GM19468 (cell line): ENCODE measurements at regions not wholly inside any gene's neighbourhood (a gene's known extent, or its start where the extent isn't known, plus 50 kb on each side); places are given as distances from the start of the nearest gene placed in this dataset.
"Not testable (repeated sequence)": the region's sequence is repeated elsewhere in the genome, so short reads cannot be mapped to it uniquely, and the experiment has no call there.

Experiments
- ATAC-seq: cut with Tn5 transposase; IDR thresholded peaks from one replicate; pipeline ENCODE4 v1.9.1; 2021; ENCODE audit warnings: mild to moderate bottlenecking, moderate library complexity, moderate number of reproducible peaks; ENCODE audit not compliant: unreplicated experiment; ENCODE audit errors: extremely low read depth

DNA sequence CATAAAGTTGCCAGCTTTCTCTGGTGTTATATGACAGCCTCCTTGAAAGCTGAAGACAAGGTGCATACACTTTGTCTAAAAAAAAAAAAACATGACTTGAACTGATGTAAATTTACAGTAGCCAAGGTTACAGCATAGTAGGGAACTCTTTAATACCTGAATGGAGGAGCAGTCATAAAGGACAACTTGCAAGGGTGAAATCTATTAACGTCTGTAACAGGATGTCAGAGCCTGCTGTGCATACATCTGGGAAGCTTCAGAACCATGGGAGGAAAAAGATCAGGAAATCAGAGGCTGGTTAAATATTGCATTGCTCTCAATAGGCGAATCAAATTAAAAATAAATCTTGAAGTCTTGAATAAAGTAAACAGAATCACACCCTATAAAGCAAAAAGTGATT lies 484.0 kb upstream of the CTSO start:
- no peak for ATAC-seq

DNA sequence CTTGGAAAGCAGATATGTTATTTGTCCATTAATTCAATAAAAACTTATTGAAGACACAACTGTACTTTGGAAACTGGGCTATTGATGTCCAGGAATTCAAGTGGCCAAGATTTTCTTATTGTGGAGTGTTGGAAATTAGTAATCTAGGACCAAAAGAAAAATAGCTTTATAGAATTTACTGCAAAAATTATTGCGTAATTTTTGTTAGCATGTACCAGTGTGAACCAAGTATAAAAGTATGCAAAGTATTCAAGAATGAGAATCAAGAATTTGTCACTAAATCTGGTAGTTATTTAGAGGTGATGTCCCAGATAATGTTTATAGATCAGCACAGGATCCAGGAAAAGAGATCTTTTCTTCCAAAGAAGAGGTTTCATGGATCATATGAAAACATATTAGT lies 468.9 kb upstream of the CTSO start:
- ATAC-seq, result no peak

DNA sequence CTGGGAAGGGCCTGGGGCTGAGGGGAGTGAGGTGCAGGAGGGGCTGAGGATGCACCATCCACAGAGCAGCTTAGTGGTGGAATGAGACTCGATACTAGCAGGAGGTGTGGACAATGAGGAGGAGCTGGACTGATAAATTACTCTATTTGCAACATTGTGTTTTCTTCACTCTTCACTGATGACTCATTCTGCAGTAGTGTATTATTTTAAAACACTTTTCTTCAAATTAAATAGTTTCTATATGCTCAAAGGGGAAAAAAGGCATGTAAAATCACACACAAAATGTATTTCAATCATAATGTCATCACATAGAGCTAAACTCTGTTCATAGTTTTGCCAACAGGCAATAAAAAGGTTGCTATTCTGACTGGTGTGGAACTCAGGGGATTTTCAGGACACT lies 467.0 kb upstream of the CTSO start:
- ATAC-seq, result no peak

DNA sequence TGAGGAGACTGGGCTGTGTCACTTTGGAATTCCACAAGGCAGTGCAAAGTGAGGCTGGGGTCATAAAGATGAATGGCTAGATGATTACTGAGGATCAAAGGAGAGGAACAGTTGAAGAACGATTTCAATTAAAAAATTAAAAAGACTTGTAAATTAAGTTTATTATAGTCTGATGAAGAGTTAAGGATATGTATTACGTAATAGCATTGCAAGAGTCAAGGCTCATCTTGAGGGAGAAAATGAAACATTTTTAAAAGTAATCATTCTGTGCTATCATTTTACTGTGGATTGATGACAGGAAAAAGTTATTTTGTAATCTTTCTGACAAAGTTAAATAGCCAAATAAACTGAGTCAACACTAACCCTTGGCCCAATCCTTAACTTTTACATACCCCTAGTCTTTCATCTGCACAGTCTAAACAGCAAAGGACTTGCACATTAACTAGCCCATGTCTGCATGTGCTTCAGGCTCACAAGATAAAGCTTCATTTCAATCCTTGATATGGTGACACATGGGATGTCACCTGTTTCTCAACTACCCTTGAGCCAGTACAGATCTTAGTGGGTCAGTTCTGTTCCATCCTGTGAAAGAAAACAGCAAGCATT lies 465.5 kb upstream of the CTSO start:
- no peak for ATAC-seq

DNA sequence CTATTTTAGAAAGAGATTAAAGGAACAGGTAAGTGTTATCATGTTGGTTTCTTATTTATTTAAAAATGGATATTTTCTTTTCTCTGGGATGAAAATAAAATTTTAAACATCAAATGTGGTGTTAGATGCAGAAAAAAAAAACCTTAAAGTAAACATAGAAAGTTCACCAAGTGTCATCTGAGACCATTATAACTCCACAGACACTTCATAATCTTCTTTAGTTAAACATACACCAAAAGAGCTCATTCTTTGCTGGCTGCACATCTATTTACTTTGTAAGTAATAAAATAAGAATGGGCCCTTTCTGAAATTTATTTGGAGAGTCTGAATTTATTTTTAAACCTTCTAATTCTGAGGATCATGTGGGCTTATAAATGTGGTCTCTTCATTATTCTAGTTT lies 460.7 kb upstream of the CTSO start:
- no peak for ATAC-seq

DNA sequence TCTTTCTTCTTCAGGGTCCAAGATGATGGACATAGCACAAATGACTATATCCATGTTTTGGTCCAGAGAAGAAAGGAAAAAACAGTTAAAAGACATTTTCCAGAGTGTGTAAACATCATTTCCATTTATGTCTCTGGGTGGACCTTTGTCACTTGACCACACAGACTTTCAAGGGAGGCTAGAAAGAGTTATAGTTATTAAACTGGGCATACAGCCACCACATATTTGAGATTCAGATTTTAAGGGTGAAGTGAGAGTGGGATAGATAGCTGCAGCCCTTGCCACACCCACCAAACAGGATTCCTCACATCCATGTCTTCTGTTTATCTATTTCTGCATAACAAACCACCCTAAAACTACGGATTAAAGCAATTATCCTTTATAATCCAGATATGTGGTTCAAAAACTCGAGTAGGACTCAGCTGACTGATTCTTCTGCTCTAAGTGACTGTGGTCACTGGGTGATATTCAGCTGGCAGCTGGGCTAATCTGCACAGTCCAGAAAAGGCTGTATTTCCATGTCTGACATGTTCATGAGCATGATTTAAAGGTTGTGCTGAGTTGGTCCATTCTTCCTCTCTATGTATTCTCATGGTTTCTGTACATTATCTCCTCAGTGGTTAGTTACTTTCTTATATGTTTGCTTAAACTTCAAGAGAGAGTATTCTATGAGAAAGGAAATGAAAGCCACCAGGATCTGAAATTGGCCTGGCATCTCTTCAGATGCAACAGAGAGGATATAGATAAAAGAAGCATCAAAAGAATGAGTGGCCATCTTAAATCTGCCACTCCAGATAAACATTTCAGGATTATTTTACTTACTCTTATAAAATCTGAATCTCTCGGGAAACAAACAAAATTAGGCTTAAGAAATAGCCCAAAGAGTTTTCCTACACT lies 459.8 kb upstream of the CTSO start:
- ATAC-seq, result no peak

DNA sequence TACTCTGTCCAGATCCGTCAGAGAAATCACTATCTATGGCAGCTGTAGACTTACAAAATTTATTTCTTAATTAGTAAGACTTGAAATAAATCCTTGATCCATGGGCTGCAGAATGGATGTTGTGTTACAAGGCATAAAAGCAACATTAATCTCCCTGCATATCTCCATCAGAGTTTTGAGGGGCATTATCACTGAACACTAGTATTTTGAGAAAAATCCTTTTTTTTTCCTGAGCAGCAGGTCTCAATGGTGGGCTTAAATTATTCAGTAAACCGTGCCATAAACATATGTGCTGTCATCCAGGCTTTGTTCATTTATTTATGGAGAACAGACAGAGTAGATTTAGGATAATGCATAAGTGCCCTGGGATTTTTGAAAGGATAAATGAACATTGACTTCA lies 457.9 kb upstream of the CTSO start:
- no peak for ATAC-seq

DNA sequence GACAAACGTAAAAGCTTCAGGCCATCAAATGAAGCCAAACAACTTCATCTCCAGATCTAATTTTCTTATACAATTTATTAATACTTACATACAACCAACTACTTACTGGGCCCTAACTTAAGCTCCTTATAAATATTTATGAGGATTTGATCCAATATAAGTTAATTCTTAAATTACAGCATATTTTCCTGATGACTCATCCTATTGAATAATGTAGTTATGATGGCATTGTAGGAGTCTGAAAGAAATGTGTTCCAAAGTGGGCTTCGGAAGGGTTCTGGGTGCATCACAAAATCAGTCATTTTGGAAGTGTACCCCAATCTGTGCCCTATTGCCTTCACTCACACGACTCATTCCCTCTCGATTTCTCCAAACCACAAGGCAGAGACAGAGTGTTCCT lies 455.1 kb upstream of the CTSO start:
- no peak for ATAC-seq

DNA sequence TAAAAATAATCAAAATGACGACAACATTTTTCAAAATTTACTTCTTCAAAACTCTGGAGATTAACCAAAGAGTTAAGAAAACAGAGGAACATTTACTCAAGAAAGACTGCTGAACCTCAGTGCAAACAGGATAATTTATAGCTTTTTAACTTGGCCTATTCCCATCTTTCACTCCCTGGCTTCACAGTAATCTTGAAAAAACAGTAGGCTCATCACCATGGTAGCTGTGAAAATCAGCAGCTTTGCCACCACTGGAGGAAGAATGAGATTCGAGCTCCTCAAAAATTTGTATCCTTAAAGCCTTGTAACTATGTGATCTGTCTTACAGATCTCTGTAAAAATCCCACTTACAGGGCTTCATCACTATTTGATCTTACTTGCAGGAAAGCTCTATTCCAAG lies 447.7 kb upstream of the CTSO start:
- ATAC-seq, result no peak

DNA sequence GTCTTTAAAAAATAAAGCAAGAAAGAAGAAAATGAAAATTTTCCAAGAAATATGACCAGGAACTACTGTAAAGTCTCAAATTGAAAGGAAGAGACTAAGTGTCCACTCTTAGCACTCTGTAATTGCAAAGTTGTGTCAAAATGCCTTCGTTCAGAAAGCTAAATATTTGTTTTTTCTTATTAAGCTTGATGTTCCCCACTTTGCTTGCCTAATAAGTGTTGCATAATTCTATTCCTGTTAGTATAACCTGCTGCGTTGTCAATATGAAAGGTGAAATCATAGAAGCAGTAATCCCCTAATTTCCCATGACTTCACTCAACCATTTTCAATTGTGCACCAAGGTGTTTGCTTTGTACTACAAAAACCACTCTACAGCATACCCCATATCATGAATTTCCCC lies 442.9 kb upstream of the CTSO start:
- ATAC-seq, result no peak

DNA sequence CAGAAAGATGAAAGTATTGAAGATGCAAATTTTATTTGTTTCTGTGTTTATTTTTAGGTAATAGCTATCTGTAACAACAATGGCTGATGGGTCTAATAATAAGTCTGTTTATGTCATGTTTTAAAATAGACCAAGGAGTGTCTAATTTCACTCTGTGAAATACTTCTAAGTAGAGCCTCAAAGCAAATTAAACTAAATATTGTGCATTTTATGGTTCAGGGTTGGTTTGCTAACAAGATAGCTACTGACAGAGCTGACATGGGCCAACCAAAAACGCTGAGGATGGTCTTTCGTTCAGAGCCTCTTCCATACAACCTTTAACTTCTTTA lies 437.6 kb upstream of the CTSO start:
- no peak for ATAC-seq

DNA sequence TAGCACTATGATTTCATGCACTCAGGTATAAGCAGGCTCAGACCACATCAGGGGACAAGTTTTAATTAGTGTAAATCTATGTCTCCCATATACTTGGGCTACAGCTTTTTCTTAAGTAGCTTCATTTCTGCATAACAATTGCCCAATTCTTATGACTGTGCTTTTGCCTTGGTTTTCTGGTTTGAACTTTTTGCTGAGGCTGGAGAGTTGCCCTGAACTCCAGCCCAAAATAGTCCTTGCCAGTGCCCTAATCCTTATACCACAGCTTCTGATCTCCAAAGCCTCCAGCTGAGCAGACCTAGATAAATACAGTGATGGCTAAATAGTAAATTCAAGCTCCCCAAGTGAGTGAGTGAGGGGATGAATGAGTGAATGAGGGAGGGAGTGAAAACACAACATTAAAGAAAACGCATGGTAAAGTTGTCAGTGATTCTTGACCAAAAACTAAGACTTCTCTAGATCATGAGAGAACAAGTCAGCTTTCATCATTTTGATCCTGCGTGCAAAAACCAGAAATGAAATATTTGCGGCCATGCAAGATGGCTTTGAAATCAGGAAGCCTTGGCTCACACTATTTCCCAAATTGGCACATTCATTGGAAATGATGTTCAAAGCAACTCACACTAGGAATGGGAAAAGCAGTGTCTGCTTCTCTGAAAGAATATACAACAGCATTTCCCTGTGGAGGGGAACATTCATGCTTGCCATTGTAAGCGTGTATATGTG lies 437.1 kb upstream of the CTSO start:
- ATAC-seq, result no peak

DNA sequence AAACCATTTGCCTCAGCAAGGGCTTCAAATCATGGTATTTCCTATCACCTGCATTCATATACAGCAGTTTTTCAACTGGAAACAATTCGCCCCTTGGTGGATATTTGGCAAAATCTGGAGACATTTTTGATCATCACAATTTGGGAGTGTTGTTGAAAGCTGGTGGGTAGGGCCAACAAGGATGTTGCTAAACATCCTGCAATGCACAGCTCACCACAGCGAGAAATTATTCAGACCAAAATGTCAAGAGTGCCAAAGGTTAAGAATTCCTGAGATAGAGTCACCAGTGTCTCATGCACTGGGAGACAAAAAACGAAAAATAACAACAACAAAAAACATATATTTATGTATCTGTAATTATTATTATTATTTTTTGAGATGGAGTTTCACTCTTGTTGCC lies 435.2 kb upstream of the CTSO start:
- no peak for ATAC-seq

DNA sequence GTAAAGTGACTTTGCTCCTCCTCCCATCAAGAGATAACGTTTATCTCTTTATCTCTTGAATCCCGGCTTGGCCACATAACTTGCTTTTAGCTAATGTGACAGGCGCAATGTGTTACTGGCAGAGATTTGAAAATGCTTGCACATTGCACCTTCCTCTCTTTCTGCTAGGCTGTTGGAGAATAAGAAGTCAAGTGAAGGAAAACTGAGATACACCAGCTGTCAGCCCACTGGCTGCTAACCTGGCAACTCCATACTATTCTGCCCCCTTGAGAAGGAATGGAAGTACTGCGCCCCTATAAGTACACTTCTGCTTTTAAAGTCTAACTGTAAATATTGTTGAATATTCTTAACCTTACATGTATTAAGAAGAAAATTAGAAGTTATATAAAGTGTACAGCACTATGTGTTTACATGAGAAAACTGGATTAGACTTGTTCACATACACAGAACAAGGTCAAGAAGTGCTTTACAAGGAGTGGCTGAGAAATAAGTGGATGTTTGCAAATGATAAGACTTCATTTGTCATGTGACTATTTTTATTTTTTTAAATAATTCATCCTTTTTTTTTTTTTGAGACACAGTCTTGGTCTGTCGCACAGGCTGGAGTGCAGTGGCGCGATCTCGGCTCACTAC lies 424.5 kb upstream of the CTSO start:
- ATAC-seq, result no peak

DNA sequence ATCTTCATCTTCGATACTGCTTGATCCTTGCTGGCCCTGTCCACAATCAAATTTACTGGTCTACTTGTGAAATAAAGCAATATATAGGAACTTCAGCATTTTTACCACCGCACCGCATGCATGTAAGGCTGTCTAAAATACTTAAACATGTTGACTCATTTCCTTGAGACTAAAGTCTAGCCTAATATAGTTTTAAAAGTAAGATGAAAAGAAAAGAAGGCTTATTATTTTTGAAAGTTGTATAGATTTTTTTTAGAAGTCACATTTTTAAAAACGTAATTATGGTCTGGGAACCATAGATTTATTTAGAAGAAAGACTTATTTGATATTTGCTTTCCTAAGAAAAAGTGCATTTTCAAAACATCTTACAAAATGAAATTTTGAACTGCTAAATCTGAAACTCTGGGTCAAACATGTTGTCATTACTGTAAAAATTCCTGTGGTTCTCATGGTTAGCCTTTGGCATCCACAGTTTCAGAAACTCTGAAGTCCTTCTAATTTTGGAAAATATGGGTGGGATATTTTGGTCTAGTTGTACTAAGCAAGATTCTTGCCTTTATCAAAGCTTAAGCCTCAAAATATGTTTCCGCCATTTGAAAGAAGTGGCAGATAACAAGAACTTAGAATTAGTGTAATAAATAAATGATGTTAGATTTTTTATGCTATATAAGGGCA lies 423.5 kb upstream of the CTSO start:
- ATAC-seq, result no peak

DNA sequence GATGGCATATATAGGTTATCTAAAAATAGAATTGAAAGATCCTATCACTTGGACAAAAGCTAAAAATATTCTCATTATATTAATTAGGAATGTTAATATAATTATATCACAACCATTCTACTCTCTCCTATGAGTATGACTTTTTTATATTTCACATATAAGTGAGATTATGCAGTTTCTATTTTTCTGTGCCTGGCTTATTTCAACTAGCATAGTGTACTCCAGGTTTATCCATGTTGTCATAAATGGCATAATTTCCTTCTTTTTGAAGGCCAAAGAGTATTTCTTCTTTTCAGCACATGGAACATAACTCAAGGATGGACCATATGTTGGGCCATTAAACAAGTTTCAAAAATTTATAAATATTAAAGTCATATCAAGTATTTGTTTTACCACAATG lies 421.2 kb upstream of the CTSO start:
- ATAC-seq, result no peak

DNA sequence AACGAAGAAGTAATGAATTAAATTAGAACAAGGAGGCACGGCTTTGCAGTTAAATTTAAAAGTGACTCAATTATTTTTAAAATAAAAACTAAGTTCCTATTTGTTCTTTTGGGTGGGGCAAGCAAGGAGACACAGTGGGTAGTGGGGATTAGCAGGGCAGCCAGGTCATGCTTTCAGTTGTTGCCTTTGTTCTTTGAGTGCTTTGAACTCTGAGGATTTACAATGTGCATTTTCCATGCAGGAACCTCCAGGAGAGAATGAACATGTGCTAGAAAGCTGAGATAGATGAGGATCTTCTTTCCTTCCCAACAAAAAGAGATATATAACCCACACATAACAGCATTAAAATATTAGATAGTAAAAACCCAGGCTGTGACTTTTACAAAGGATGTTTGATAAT lies 420.4 kb upstream of the CTSO start:
- no peak for ATAC-seq

DNA sequence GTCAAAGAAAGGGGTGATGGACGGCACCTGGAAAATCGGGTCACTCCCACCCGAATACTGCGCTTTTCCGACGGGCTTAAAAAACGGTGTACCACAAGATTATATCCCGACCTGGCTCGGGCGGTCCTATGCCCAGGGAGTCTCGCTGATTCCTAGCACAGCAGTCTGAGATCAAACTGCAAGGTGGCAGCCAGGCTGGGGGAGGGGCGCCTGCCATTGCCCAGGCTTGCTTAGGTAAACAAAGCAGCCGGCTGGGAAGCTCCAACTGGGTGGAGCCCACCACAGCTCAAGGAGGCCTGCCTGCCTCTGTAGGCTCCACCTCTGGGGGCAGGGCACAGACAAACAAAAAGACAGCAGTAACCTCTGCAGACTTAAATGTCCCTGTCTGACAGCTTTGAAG lies 413.8 kb upstream of the CTSO start:
- ATAC-seq, result not testable (repeated sequence)

DNA sequence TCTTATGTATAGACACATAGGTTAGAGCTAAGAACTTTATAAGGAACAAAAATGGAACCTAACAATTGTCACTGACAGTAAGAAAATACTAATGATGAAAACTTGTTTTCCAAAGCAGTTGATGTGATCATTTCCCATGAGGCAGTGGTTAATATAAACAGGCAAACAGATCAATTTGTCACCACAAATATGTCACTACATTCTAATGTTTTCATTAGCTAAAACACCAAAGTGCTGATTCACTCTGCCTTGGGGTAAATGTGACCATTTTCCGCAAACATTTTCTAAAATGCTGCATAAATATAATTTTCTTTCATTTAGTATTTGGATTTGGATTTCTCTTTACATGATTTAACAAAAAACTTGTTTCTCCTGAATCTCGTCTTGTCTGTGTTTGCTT lies 408.9 kb upstream of the CTSO start:
- ATAC-seq, result no peak

DNA sequence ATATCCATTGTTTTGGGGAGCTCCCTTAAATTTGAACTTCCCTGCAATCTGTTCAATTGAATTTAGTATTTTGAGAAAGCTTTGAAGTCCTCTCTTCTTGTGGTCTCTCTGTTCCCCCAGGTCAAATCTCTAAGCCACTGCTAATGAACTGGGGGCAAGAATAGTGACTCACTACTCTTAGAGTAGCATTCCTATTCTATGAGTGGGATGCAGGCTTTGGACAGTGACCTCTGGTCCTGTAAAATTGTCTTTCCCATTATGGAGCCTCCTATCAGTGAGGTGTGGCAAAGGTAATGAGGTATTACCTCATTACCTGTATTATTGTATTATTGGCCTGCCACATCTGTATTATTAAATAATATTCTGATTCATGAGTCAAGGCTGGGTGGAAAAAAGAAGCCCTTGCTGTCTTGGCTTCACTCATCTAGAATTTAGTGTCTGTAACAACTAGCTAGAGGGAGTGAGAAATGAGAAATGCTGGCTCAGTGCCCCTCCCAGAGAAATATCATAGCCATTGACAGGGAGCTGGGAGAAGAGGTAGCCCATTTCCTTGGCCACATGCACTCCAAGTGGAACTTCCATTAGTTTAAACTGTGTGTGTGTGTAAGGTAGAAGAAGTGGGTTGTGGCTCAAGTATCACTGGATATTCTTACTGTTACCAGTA lies 393.9 kb upstream of the CTSO start:
- no peak for ATAC-seq
